SK-N-SH treated with all-trans-retinoic acid at 6 μM for 48 hours (cell line): ENCODE measurements at regions not wholly inside any gene's neighbourhood (a gene's known extent, or its start where the extent isn't known, plus 50 kb on each side); places are given as distances from the start of the nearest gene placed in this dataset.

ENCODE experiments used
- ATAC-seq: fragments of 200-7000 bp; cut with Tn5 transposase; 3 replicates; pipeline ENCODE4 v1.9.1; 2020; ENCODE audit warnings: mild to moderate bottlenecking, moderate library complexity
- ARNTL ChIP-seq: fragments of 450-650 bp; formaldehyde crosslinking; IDR thresholded peaks from 2 replicates; pipeline ENCODE4 v1.5.0; 2020; ENCODE audit warnings: low read depth, mild to moderate bottlenecking, moderate library complexity, borderline replicate concordance
- CREB5 ChIP-seq: fragments of 250-450 bp; sonication (Bioruptor Pico); IDR thresholded peaks from 2 replicates; pipeline ENCODE4 v1.5.1; 2020; ENCODE audit warnings: low read depth, mild to moderate bottlenecking, moderate library complexity
- CSDC2 ChIP-seq: fragments of 250-450 bp; sonication (Bioruptor Pico); IDR thresholded peaks from 2 replicates; pipeline ENCODE4 v1.5.0; 2020; ENCODE audit warnings: mild to moderate bottlenecking, moderate library complexity
- ESRRG ChIP-seq: fragments of 250-450 bp; sonication (Bioruptor Pico); IDR thresholded peaks from 2 replicates; pipeline ENCODE4 v1.6.1; 2021; ENCODE audit warnings: mild to moderate bottlenecking
- GLIS3 ChIP-seq: fragments of 250-450 bp; sonication (Bioruptor Pico); IDR thresholded peaks from 2 replicates; pipeline ENCODE4 v1.5.0; 2020; ENCODE audit warnings: mild to moderate bottlenecking, moderate library complexity
- ISL1 ChIP-seq: fragments of 250-450 bp; sonication (Bioruptor Pico); IDR thresholded peaks from 2 replicates; pipeline ENCODE4 v2.1.2; 2022; ENCODE audit warnings: mild to moderate bottlenecking, moderate library complexity
- OSR1 ChIP-seq: fragments of 250-450 bp; sonication (Bioruptor Pico); IDR thresholded peaks from 2 replicates; pipeline ENCODE4 v1.8.0; 2022; ENCODE audit warnings: moderate library complexity, mild to moderate bottlenecking, inconsistent platforms
- PATZ1 ChIP-seq: fragments of 250-450 bp; sonication (Bioruptor Pico); IDR thresholded peaks from 2 replicates; pipeline ENCODE4 v1.8.0; 2020; ENCODE audit warnings: mild to moderate bottlenecking, moderate library complexity, borderline replicate concordance
- POU6F1 ChIP-seq: fragments of 250-450 bp; sonication (Bioruptor Pico); IDR thresholded peaks from 2 replicates; pipeline ENCODE4 v1.8.0; 2021; ENCODE audit warnings: low read depth, mild to moderate bottlenecking, moderate library complexity, borderline replicate concordance
- PPARA ChIP-seq: fragments of 250-450 bp; sonication (Bioruptor Pico); IDR thresholded peaks from 2 replicates; pipeline ENCODE4 v1.5.0; 2020; ENCODE audit warnings: mild to moderate bottlenecking, borderline replicate concordance
- RARB ChIP-seq: fragments of 250-450 bp; sonication (Bioruptor Pico); IDR thresholded peaks from 2 replicates; pipeline ENCODE4 v1.8.0; 2021; ENCODE audit warnings: mild to moderate bottlenecking, moderate library complexity
- SNAI2 ChIP-seq: fragments of 250-450 bp; sonication (Bioruptor Pico); IDR thresholded peaks from 2 replicates; pipeline ENCODE4 v1.5.0; 2020; ENCODE audit warnings: mild to moderate bottlenecking, moderate library complexity
- TCF4 ChIP-seq: fragments of 250-450 bp; sonication (Bioruptor Pico); IDR thresholded peaks from 2 replicates; pipeline ENCODE4 v1.8.0; 2021; ENCODE audit warnings: mild to moderate bottlenecking, moderate library complexity, borderline replicate concordance
- TOX ChIP-seq: fragments of 250-450 bp; sonication (Bioruptor Pico); IDR thresholded peaks from 2 replicates; pipeline ENCODE4 v1.8.0; 2021; ENCODE audit warnings: mild to moderate bottlenecking, moderate library complexity, borderline replicate concordance
- ZC3H10 ChIP-seq: fragments of 250-450 bp; sonication (Bioruptor Pico); IDR thresholded peaks from 2 replicates; pipeline ENCODE4 v1.5.1; 2021; ENCODE audit warnings: mild to moderate bottlenecking, moderate library complexity
- ZFP3 ChIP-seq: fragments of 250-450 bp; sonication (Bioruptor Pico); IDR thresholded peaks from 2 replicates; pipeline ENCODE4 v1.5.0; 2020; ENCODE audit warnings: mild to moderate bottlenecking, moderate library complexity
- ZFP30 ChIP-seq: fragments of 450-650 bp; formaldehyde crosslinking; IDR thresholded peaks from 2 replicates; pipeline ENCODE4 v1.5.0; 2022; ENCODE audit warnings: mild to moderate bottlenecking, moderate library complexity
- ZNF565 ChIP-seq: fragments of 450-650 bp; formaldehyde crosslinking; conservative IDR thresholded peaks from 2 replicates; pipeline ENCODE4 v1.5.0; 2020; ENCODE audit warnings: low read depth, mild to moderate bottlenecking, moderate library complexity
- ZNF70 ChIP-seq: fragments of 450-650 bp; formaldehyde crosslinking; IDR thresholded peaks from 2 replicates; pipeline ENCODE4 v1.5.0; 2020; ENCODE audit warnings: mild to moderate bottlenecking, moderate library complexity
- ZNF8 ChIP-seq: fragments of 450-650 bp; formaldehyde crosslinking; IDR thresholded peaks from 2 replicates; pipeline ENCODE4 v1.5.0; 2020; ENCODE audit warnings: mild to moderate bottlenecking, moderate library complexity
- TF ChIP-seq, protein P1 (sequence below): fragments of 250-450 bp; sonication (Bioruptor Pico); IDR thresholded peaks from 2 replicates; pipeline ENCODE4 v1.5.0; 2020; ENCODE audit warnings: mild to moderate bottlenecking, moderate library complexity
- TF ChIP-seq, protein P2 (sequence below): fragments of 250-450 bp; sonication (Bioruptor Pico); IDR thresholded peaks from 2 replicates; pipeline ENCODE4 v1.5.1; 2021; ENCODE audit warnings: mild to moderate bottlenecking, moderate library complexity

GRCh38 chr6:91865889-91866288 lies 1279.0 kb upstream of the MAP3K7 start:
- TF ChIP-seq, protein P1, sequence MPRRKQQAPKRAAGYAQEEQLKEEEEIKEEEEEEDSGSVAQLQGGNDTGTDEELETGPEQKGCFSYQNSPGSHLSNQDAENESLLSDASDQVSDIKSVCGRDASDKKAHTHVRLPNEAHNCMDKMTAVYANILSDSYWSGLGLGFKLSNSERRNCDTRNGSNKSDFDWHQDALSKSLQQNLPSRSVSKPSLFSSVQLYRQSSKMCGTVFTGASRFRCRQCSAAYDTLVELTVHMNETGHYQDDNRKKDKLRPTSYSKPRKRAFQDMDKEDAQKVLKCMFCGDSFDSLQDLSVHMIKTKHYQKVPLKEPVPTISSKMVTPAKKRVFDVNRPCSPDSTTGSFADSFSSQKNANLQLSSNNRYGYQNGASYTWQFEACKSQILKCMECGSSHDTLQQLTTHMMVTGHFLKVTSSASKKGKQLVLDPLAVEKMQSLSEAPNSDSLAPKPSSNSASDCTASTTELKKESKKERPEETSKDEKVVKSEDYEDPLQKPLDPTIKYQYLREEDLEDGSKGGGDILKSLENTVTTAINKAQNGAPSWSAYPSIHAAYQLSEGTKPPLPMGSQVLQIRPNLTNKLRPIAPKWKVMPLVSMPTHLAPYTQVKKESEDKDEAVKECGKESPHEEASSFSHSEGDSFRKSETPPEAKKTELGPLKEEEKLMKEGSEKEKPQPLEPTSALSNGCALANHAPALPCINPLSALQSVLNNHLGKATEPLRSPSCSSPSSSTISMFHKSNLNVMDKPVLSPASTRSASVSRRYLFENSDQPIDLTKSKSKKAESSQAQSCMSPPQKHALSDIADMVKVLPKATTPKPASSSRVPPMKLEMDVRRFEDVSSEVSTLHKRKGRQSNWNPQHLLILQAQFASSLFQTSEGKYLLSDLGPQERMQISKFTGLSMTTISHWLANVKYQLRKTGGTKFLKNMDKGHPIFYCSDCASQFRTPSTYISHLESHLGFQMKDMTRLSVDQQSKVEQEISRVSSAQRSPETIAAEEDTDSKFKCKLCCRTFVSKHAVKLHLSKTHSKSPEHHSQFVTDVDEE (CRISPR knock-in tag), result no peak
- TF ChIP-seq ARNTL (CRISPR knock-in tag) (no peak), ZFP30 (CRISPR knock-in tag) (no peak), ZFP3 (no peak), CREB5 (CRISPR knock-in tag) (no peak), PPARA (CRISPR knock-in tag) (no peak), ZNF565 (CRISPR knock-in tag) (no peak), GLIS3 (CRISPR knock-in tag) (no peak), ZC3H10 (CRISPR knock-in tag) (no peak), ZNF8 (CRISPR knock-in tag) (no peak), POU6F1 (CRISPR knock-in tag) (no peak), CSDC2 (CRISPR knock-in tag) (no peak)
- TF ChIP-seq, protein P2, sequence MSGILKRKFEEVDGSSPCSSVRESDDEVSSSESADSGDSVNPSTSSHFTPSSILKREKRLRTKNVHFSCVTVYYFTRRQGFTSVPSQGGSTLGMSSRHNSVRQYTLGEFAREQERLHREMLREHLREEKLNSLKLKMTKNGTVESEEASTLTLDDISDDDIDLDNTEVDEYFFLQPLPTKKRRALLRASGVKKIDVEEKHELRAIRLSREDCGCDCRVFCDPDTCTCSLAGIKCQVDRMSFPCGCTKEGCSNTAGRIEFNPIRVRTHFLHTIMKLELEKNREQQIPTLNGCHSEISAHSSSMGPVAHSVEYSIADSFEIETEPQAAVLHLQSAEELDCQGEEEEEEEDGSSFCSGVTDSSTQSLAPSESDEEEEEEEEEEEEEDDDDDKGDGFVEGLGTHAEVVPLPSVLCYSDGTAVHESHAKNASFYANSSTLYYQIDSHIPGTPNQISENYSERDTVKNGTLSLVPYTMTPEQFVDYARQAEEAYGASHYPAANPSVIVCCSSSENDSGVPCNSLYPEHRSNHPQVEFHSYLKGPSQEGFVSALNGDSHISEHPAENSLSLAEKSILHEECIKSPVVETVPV (CRISPR knock-in tag), result no peak
- no peak for ATAC-seq

DNA sequence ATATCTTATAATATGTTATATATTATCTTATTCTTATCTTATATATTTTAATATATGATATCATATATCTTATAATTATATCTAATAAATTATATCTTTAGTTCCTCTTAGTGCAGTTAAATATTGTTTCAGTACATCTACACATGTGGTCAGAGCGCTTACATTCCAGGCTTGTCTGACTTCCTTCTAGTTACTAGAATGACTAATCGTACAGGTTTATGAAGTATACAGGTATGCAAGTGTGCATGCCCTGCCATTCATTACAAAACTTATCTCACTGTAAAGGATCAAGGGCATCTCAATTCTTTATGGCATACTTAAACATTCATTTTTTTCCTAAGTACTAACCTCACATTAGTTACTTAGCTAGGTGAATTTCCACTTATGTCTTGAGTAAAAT lies 1278.0 kb upstream of the MAP3K7 start:
- ATAC-seq, result no peak
- TF ChIP-seq CREB5 (CRISPR knock-in tag) (no peak), ZNF565 (CRISPR knock-in tag) (no peak), ESRRG (CRISPR knock-in tag) (no peak), ZNF70 (CRISPR knock-in tag) (no peak), OSR1 (CRISPR knock-in tag) (no peak), CSDC2 (CRISPR knock-in tag) (no peak), POU6F1 (CRISPR knock-in tag) (no peak), ARNTL (CRISPR knock-in tag) (no peak), TOX (CRISPR knock-in tag) (no peak), ZNF8 (CRISPR knock-in tag) (no peak), ZFP3 (no peak), TCF4 (CRISPR knock-in tag) (no peak), RARB (CRISPR knock-in tag) (no peak), PATZ1 (CRISPR knock-in tag) (no peak), SNAI2 (CRISPR knock-in tag) (no peak), ISL1 (CRISPR knock-in tag) (no peak), PPARA (CRISPR knock-in tag) (no peak), GLIS3 (CRISPR knock-in tag) (no peak), ZFP30 (CRISPR knock-in tag) (no peak)
- TF ChIP-seq, protein P2 (CRISPR knock-in tag), result no peak
